CD4-positive, CD25-positive, alpha-beta regulatory T cell (primary cell): ENCODE measurements at regions not wholly inside any gene's neighbourhood (a gene's known extent, or its start where the extent isn't known, plus 50 kb on each side); places are given as distances from the start of the nearest gene placed in this dataset.
"Not testable (repeated sequence)": the region's sequence is repeated elsewhere in the genome, so short reads cannot be mapped to it uniquely, and the experiment has no call there.

Experiments used
- ATAC-seq, 2 donors: fragments of 150-1000 bp; cut with Tn5 transposase; one replicate each; pipeline ENCODE4 v1.10.0; 2021; ENCODE audit warnings: low read depth in 2 of 2, moderate number of reproducible peaks in 2 of 2, moderate library complexity in 1 of 2
- DNase-seq, 3 donors: peaks; one replicate each; pipeline versions ENCODE4 v3.0.0 to v3.0.0-alpha.2; 2012 to 2022; ENCODE audit warnings: mixed read lengths in 1 of 3
- H3K27ac ChIP-seq: one replicate; pipeline ENCODE4 v1.7.0; 2013; ENCODE audit warnings: mild to moderate bottlenecking, low read length; ENCODE audit not compliant: insufficient read depth, poor library complexity, severe bottlenecking
- H3K27me3 ChIP-seq: one replicate; pipeline ENCODE4 v1.7.0; 2013; ENCODE audit warnings: low read length; ENCODE audit not compliant: control insufficient read depth, insufficient read depth
- H3K36me3 ChIP-seq: one replicate; pipeline ENCODE4 v1.7.0; 2013; ENCODE audit warnings: mild to moderate bottlenecking, low read length, moderate library complexity; ENCODE audit not compliant: control insufficient read depth, insufficient read depth
- H3K4me1 ChIP-seq: 2 replicates; pipeline ENCODE4 v1.7.0; 2013; ENCODE audit warnings: mild to moderate bottlenecking, low read length; ENCODE audit not compliant: insufficient read depth, control insufficient read depth, poor library complexity, severe bottlenecking
- H3K4me3 ChIP-seq: one replicate; pipeline ENCODE4 v1.7.0; 2013; ENCODE audit warnings: low read depth, mild to moderate bottlenecking, low read length, moderate library complexity
- H3K9me3 ChIP-seq, 2 experiments: 1 replicate in 1 of 2; 2 replicates in 1 of 2; pipeline ENCODE4 v1.7.0; 2013; ENCODE audit warnings: low read length in 2 of 2, mild to moderate bottlenecking in 1 of 2, moderate library complexity in 1 of 2; ENCODE audit not compliant: control insufficient read depth in 2 of 2
- H3K27ac Mint-ChIP-seq, 3 donors: one replicate each; pipeline ENCODE4 v1.8.0; 2020 to 2022; ENCODE audit warnings: mild to moderate bottlenecking in 3 of 3, mixed read lengths in 3 of 3, moderate library complexity in 2 of 3
- H3K27me3 Mint-ChIP-seq: one replicate; pipeline ENCODE4 v1.8.0; 2022; ENCODE audit warnings: mild to moderate bottlenecking, mixed read lengths
- H3K36me3 Mint-ChIP-seq: one replicate; pipeline ENCODE4 v1.8.0; 2020; ENCODE audit warnings: mixed read lengths
- H3K4me1 Mint-ChIP-seq, 4 donors: one replicate each; pipeline ENCODE4 v1.8.0; 2020 to 2022; ENCODE audit warnings: mixed read lengths in 4 of 4, mild to moderate bottlenecking in 1 of 4
- H3K4me3 Mint-ChIP-seq, 4 donors: one replicate each; pipeline ENCODE4 v1.8.0; 2020 to 2022; ENCODE audit warnings: mild to moderate bottlenecking in 4 of 4, mixed read lengths in 4 of 4, moderate library complexity in 3 of 4
- H3K9me3 Mint-ChIP-seq, 7 donors: one replicate each; pipeline ENCODE4 v1.8.0; 2020 to 2022; ENCODE audit warnings: mixed read lengths in 7 of 7, mild to moderate bottlenecking in 3 of 7, moderate library complexity in 2 of 7

GRCh38 chr10:106284802-106285587 lies 879.5 kb downstream of the SORCS1 start:
- peaks cover 0 to 16% (median 12%) of the 10 kb centered on the region in 7 donors for H3K9me3 Mint-ChIP-seq
- ATAC-seq (no peak), DNase-seq (no peak)
- no peaks in the 10 kb centered on the region for H3K9me3 ChIP-seq
- H3K27ac ChIP-seq: no peak overlapping the region
- H3K36me3 ChIP-seq: no peaks in the 10 kb centered on the region
- no peaks in the 10 kb centered on the region for H3K27me3 ChIP-seq
- no peak overlapping the region for H3K27ac Mint-ChIP-seq
- H3K27me3 Mint-ChIP-seq: no peaks in the 10 kb centered on the region
- H3K4me3 ChIP-seq: no peak overlapping the region
- H3K4me1 ChIP-seq: no peaks in the 10 kb centered on the region
- no peaks in the 10 kb centered on the region for H3K36me3 Mint-ChIP-seq
- H3K4me3 Mint-ChIP-seq: no peak overlapping the region
- H3K4me1 Mint-ChIP-seq: no peaks in the 10 kb centered on the region

DNA sequence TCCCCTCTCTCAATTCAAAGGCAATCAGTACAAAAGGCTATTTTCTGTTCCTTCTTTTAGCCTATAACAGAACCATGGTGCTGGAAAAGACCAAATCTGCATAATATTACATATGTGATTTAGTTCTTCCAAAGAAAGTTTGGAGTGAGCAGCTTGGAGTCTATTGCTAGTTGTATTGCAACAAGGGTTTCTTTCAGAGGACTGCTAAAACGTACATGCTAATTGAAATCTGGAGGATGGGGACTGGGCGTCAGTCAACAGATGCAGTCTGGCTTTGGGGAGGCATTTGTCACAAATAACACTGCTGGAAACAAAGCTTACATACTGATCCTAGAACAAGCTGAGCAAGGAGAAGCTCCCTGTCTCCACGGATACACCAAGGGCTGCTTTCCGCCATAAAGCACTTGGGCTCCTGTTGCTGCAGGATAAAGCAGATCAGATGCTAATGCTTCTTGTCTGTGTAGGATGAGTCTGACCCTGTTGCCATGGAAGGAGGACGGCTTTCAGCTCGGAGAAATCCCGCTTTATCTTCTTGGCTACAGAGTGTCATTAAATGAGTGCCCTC lies 883.5 kb downstream of the SORCS1 start:
- no peaks in the 10 kb centered on the region for H3K36me3 Mint-ChIP-seq
- ATAC-seq: no peak
- H3K4me1 Mint-ChIP-seq: no peaks in the 10 kb centered on the region
- no peaks in the 10 kb centered on the region for H3K9me3 ChIP-seq
- H3K4me3 Mint-ChIP-seq: no peak overlapping the region
- no peak for DNase-seq
- peaks cover 1 to 21% (median 11%) of the 10 kb centered on the region in 7 donors for H3K9me3 Mint-ChIP-seq
- H3K4me3 ChIP-seq: no peak overlapping the region
- H3K27me3 Mint-ChIP-seq: no peaks in the 10 kb centered on the region
- H3K27me3 ChIP-seq: no peaks in the 10 kb centered on the region
- H3K36me3 ChIP-seq: no peaks in the 10 kb centered on the region
- no peaks in the 10 kb centered on the region for H3K4me1 ChIP-seq
- H3K27ac ChIP-seq: no peak overlapping the region
- no peak overlapping the region for H3K27ac Mint-ChIP-seq

DNA sequence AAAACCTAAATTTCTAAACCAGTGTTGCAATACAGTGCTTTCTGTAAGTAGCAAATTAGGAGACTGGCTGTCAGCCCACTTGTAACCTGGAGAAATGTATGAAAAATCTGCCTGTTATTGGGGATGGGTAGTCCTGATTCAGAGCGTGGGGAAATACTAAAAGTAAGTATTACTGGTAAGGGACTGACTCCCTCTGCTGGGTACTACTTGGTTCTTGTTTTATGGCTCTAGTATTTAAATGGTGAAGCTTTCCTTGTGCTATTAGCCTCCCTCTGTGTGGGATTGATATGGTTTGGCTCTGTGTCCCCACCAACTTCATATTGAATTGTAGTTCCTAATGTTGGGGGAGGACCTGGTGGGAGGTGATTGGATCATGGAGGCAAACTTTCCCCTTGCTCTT lies 886.1 kb downstream of the SORCS1 start:
- Histone ChIP-seq H3K36me3 (no peaks in the 10 kb centered on the region), H3K27ac (no peak overlapping the region), H3K27me3 (no peaks in the 10 kb centered on the region), H3K4me1 (no peaks in the 10 kb centered on the region), H3K9me3 (peaks cover 2 to 4% of the 10 kb centered on the region in 2 experiments), H3K4me3 (no peak overlapping the region)
- Mint-ChIP-seq H3K4me3 (no peak overlapping the region), H3K36me3 (no peaks in the 10 kb centered on the region), H3K27ac (no peak overlapping the region), H3K9me3 (peaks cover 3 to 17% (median 9%) of the 10 kb centered on the region in 7 donors), H3K27me3 (no peaks in the 10 kb centered on the region), H3K4me1 (no peaks in the 10 kb centered on the region)
- no peak for DNase-seq
- ATAC-seq: no peak

DNA sequence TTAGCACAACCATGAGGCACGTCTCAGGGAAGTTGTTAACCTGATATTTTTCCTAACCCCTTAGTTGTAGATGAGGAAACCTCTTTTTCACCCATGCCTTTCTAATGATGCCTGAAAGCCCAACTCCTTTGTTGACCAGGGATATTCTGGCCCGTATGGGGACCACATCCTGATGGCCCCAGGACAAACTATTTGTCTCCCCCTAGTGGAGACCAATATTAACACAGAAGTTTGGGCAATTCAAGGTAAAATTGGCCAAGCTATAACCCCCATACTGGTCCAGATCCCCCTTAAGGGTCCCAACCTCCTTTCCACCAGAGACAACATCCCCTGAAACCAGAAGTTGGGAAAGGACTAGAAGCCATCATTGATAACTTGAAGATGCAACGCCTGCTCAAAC lies 893.3 kb downstream of the SORCS1 start:
- no peak overlapping the region for H3K27ac Mint-ChIP-seq
- no peaks in the 10 kb centered on the region for H3K27me3 Mint-ChIP-seq
- Histone ChIP-seq H3K9me3 (peaks cover 4% of the 10 kb centered on the region in 2 experiments), H3K27ac (no peak overlapping the region), H3K4me1 (no peaks in the 10 kb centered on the region), H3K4me3 (no peak overlapping the region), H3K36me3 (no peaks in the 10 kb centered on the region), H3K27me3 (no peaks in the 10 kb centered on the region)
- no peak overlapping the region for H3K4me3 Mint-ChIP-seq
- H3K9me3 Mint-ChIP-seq: peaks cover 0 to 17% (median 4%) of the 10 kb centered on the region in 7 donors
- ATAC-seq: no peak
- no peaks in the 10 kb centered on the region for H3K36me3 Mint-ChIP-seq
- no peaks in the 10 kb centered on the region for H3K4me1 Mint-ChIP-seq
- DNase-seq: no peak

GRCh38 chr10:106268000-106268399 lies 896.5 kb downstream of the SORCS1 start:
- Histone ChIP-seq H3K27me3 (no peaks in the 10 kb centered on the region), H3K4me1 (no peaks in the 10 kb centered on the region), H3K9me3 (peaks cover 0 to 2% of the 10 kb centered on the region in 2 experiments), H3K27ac (no peak overlapping the region), H3K36me3 (no peaks in the 10 kb centered on the region), H3K4me3 (no peak overlapping the region)
- no peak for DNase-seq
- Mint-ChIP-seq H3K27me3 (no peaks in the 10 kb centered on the region), H3K36me3 (no peaks in the 10 kb centered on the region), H3K9me3 (peaks cover 0 to 10% (median 4%) of the 10 kb centered on the region in 7 donors), H3K4me1 (no peaks in the 10 kb centered on the region), H3K4me3 (no peak overlapping the region), H3K27ac (no peak overlapping the region)
- ATAC-seq: no peak

DNA sequence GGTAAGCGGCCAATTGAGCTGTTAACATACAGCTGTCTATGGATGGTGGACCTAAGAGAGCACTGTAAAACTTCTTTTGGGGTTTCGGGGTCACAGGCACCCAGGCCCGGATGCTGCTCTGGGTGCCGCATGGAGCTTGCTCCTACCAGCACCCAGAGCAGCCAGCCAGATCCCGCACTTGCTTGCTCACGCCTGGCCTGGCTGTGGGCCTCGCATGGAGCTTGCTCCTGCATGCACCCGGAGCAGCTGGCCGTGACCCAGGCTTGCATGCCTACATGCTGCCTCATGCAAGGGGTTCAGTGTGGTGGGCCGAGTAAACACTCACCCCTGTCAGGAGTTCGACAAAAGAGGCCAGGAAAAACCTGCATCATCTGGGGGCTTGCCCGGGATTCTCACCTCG lies 896.9 kb downstream of the SORCS1 start:
- H3K27me3 Mint-ChIP-seq: no peaks in the 10 kb centered on the region
- no peaks in the 10 kb centered on the region for H3K36me3 Mint-ChIP-seq
- Histone ChIP-seq H3K4me3 (no peak overlapping the region), H3K4me1 (no peaks in the 10 kb centered on the region), H3K27ac (no peak overlapping the region), H3K27me3 (no peaks in the 10 kb centered on the region), H3K9me3 (peaks cover 0 to 2% of the 10 kb centered on the region in 2 experiments), H3K36me3 (no peaks in the 10 kb centered on the region)
- H3K4me3 Mint-ChIP-seq: no peak overlapping the region
- ATAC-seq: no peak
- H3K4me1 Mint-ChIP-seq: no peaks in the 10 kb centered on the region
- peaks cover 0 to 12% (median 4%) of the 10 kb centered on the region in 7 donors for H3K9me3 Mint-ChIP-seq
- H3K27ac Mint-ChIP-seq: no peak overlapping the region
- DNase-seq: no peak

DNA sequence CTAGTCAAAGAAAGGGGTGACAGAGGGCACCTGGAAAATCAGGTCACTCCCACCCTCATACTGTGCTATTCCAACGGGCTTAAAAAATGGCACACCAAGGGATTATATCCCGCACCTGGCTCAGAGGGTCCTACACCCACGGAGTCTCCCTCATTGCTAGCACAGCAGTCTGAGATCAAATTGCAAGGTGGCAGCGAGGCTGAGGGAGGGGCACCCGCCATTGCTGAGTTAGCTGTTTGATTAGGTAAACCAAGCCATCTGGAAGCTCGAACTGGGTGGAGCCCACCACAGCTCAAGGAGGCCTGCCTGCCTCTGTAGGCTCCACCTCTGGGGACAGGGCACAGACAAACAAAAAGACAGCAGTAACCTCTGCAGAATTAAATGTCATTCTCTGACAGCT lies 907.1 kb downstream of the SORCS1 start:
- peaks cover 0 to 22% (median 10%) of the 10 kb centered on the region in 7 donors for H3K9me3 Mint-ChIP-seq
- not testable (repeated sequence) for H3K36me3 ChIP-seq, H3K4me1 Mint-ChIP-seq, H3K4me1 ChIP-seq, DNase-seq, H3K27me3 ChIP-seq, H3K27ac ChIP-seq, H3K27me3 Mint-ChIP-seq, H3K9me3 ChIP-seq, H3K4me3 ChIP-seq, H3K27ac Mint-ChIP-seq, H3K4me3 Mint-ChIP-seq, ATAC-seq, H3K36me3 Mint-ChIP-seq
